Stimulated activated CD8-positive, alpha-beta memory T cell treated with anti-CD3 and anti-CD28 coated beads, Interleukin-15, amount 100 ng/mL, for 48 hours (primary cell): ENCODE measurements at regions not wholly inside any gene's neighbourhood (a gene's known extent, or its start where the extent isn't known, plus 50 kb on each side); places are given as distances from the start of the nearest gene placed in this dataset.

Experiments
- DNase-seq, 2 donors: peaks; one replicate each; pipeline ENCODE4 v3.0.0-alpha.2; 2020; ENCODE audit warnings: low read depth in 2 of 2

- DNase-seq, result no peak
Observed at GRCh38 chr14:99077076-99077843, 194.7 kb downstream of the BCL11B start.

GRCh38 chr14:99077844-99078236 lies 194.2 kb downstream of the BCL11B start:
- DNase-seq, result no peak

GRCh38 chr14:99078426-99078825 lies 193.6 kb downstream of the BCL11B start:
- DNase-seq, result no peak

DNA sequence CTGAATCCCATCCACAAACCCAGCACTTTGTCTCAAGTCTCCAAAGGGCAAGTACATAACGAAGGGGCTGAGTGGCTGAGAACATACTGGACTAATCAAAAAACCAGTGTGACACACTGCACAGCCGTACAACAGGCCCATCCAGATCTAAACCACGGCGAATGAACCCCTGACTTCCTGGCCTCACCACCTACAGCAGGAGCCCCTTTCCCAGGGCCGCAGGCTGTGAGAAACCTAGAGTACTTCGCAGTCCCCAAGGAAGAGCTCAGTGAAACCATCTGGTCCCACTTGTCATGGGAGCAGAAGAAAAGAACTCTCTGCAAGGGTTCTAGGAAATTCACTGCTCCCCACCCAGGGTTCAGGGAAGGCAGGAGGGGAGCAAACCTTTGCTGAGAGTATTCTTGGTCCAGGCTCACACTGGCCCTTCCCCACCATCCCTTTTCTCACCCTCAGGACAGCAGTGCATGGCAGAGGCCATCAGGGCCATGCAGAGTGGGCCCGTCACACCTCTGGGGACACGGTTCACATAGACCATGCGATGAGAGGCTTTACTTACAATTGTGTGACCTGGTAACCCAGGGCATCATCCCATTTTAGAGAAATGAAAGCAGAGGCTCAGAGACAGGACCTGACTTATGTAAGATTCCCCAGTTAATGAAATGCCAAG lies 192.8 kb downstream of the BCL11B start:
- no peak for DNase-seq

GRCh38 chr14:99080306-99080705 lies 191.7 kb downstream of the BCL11B start:
- DNase-seq, result no peak

DNA sequence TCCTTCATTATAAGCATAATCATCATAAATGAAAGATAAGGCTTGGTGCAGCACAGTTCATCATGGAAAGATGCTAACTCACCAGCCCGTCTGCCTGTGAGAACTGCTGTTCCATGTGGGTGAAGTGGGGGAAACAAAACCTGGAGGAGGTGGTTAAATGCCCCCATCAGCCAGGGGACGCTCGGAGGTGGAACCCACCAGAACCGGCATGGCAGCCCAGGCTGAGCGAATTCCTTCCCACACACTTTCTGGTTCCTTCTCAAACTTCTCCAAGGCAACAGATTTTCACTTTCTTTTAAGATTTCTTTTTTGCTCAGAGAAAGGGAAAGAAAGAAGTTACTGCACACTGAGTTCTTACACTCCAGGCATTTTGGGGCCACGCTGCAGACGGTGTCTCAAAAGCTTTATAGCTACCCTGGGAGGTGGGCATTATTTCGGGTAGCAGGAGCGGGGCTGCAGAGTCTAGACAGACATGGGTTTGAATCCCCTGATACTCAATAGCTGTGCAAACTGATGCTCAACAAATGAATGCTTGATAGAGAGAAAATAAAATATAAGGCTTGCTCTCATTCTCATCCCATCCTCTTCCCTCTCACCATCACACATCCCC lies 190.7 kb downstream of the BCL11B start:
- DNase-seq, result no peak

- DNase-seq, result no peak
Observed at GRCh38 chr14:99081880-99082279, 190.1 kb downstream of the BCL11B start.

GRCh38 chr14:99093532-99094517 lies 178.2 kb downstream of the BCL11B start:
- no peak for DNase-seq

DNA sequence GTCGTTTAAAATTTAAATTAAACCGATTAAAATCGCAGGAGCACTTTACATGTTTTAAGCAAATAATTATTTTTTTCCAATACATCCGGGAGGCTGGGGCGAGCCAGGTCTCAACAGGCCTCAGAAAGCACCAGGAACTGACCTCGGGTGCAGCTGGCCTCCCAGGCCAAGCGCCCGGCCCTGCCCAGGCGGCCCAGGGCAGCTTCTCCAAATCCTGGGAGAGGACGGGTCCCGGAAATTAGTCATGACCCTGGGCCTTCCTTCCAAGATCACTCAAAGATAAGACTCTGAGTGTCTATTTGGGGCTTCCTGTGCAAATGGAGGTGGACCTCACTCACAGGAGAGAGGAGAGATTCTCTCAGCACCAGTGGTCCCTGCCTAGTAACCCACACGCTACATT lies 177.1 kb downstream of the BCL11B start:
- no peak for DNase-seq

- DNase-seq, result no peak
Observed at GRCh38 chr14:99095369-99095768, 176.6 kb downstream of the BCL11B start.

GRCh38 chr14:99098199-99098598 lies 173.8 kb downstream of the BCL11B start:
- no peak for DNase-seq

- no peak for DNase-seq
Observed at GRCh38 chr14:99099051-99099787, 172.8 kb downstream of the BCL11B start.

GRCh38 chr14:99100497-99101270 lies 171.3 kb downstream of the BCL11B start:
- DNase-seq, result no peak

DNA sequence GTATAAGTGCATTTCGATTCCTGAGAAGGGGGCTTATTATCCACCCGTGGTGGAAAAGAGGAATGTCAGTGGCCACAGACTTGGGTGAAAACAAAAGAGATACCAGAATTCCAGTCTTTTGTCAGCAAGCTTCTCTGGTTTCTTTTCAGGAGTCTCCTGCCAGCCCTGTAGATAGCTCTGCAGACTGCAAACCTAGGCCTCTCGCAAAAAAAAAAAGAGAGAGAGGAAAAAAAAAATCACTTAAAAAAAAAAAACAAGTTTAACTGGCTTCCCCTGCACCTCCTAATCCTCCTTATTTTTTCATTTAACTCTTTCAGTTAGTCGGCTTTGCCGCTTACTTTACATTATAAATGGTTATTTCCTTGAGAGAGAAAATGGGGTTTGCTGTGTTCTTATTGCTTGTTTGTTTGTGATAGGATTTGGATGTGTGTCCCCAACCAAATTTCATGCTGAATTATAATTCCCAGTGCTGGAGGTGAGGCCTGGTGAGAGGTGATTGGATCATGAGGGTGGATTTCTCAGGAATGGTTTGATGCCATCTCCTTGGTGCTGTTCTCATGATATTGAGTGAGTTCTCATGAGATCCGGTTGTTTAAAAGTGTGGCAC lies 170.0 kb downstream of the BCL11B start:
- DNase-seq, result no peak

DNA sequence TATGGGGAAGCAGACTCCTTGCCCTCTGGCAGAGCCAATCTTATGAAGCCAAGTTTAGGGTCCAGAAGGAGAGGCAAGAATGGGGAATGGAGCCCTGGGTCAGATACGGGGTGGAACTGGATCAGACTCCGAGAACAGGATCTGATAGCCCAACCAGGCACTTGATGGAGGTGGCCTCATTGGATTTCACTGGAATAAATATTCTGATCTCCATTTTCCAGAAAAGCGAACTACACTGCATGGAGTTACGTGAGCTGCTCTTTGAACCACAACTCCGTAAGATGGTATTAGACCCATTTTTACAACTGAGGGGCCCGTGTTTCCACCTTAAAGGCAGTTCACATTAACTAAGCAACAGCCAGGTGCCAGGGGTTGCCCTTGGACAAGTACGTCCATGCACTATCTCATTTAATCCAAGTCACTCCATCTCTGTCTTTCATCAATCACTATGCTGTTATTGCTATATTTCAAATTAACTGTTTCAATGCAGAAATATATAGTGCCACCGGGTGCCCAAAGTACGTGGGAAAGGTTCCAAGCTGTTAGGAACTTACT lies 155.2 kb downstream of the BCL11B start:
- no peak for DNase-seq

GRCh38 chr14:99117671-99118045 lies 154.3 kb downstream of the BCL11B start:
- DNase-seq, result no peak

- DNase-seq, result no peak
Observed at GRCh38 chr14:99118046-99118721, 153.8 kb downstream of the BCL11B start.

- DNase-seq, result no peak
Observed at GRCh38 chr14:99118946-99119345, 153.1 kb downstream of the BCL11B start.
